ENCODE measurements at regions not wholly inside any gene's neighbourhood (a gene's known extent, or its start where the extent isn't known, plus 50 kb on each side); places are given as distances from the start of the nearest gene placed in this dataset.
"Not testable (repeated sequence)": the region's sequence is repeated elsewhere in the genome, so short reads cannot be mapped to it uniquely, and the experiment has no call there.

- no peak for DNase-seq
- peaks cover 4% of the 10 kb centered on the region for H3K36me3 Mint-ChIP-seq (ENCODE audit: unreplicated experiment)
- H3K4me3 Mint-ChIP-seq (ENCODE audit: unreplicated experiment), result no peak overlapping the region
- TF ChIP-seq CTCF (IDR thresholded peaks at IDR 0.05; ENCODE audit: partially characterized antibody, unreplicated experiment), result no peak
- H3K9me3 Mint-ChIP-seq (ENCODE audit: unreplicated experiment), result no peaks in the 10 kb centered on the region
- peaks cover 3% of the 10 kb centered on the region for H3K27me3 Mint-ChIP-seq (ENCODE audit: unreplicated experiment)
- no peaks in the 10 kb centered on the region for H3K4me1 Mint-ChIP-seq (ENCODE audit: low read depth, unreplicated experiment)
- no peak overlapping the region for H3K27ac Mint-ChIP-seq (ENCODE audit: unreplicated experiment)
These were observed 887.0 kb downstream of the TMTC2 start for GRCh38 chr12:83573671-83574070.

- H3K27me3 Mint-ChIP-seq (ENCODE audit: unreplicated experiment), result no peaks in the 10 kb centered on the region
- H3K27ac Mint-ChIP-seq (ENCODE audit: unreplicated experiment), result no peak overlapping the region
- no peak for DNase-seq
- no peaks in the 10 kb centered on the region for H3K4me1 Mint-ChIP-seq (ENCODE audit: low read depth, unreplicated experiment)
- H3K4me3 Mint-ChIP-seq (ENCODE audit: unreplicated experiment), result no peak overlapping the region
- TF ChIP-seq CTCF (IDR thresholded peaks at IDR 0.05; ENCODE audit: partially characterized antibody, unreplicated experiment), result no peak
- no peaks in the 10 kb centered on the region for H3K36me3 Mint-ChIP-seq (ENCODE audit: unreplicated experiment)
- peaks cover 3% of the 10 kb centered on the region for H3K9me3 Mint-ChIP-seq (ENCODE audit: unreplicated experiment)
These were observed 872.9 kb downstream of the TMTC2 start for GRCh38 chr12:83559650-83560049.

GRCh38 chr12:83556040-83556439, 869.3 kb downstream of the TMTC2 start:
- not testable (repeated sequence) for H3K9me3 Mint-ChIP-seq (ENCODE audit: unreplicated experiment); DNase-seq; H3K27me3 Mint-ChIP-seq (ENCODE audit: unreplicated experiment)

GRCh38 chr12:83541446-83541845, 854.7 kb downstream of the TMTC2 start:
- H3K27me3 Mint-ChIP-seq (ENCODE audit: unreplicated experiment), result peaks cover 3% of the 10 kb centered on the region
- no peak for TF ChIP-seq CTCF (IDR thresholded peaks at IDR 0.05; ENCODE audit: partially characterized antibody, unreplicated experiment)
- no peaks in the 10 kb centered on the region for H3K36me3 Mint-ChIP-seq (ENCODE audit: unreplicated experiment)
- no peaks in the 10 kb centered on the region for H3K9me3 Mint-ChIP-seq (ENCODE audit: unreplicated experiment)
- no peaks in the 10 kb centered on the region for H3K4me1 Mint-ChIP-seq (ENCODE audit: low read depth, unreplicated experiment)
- DNase-seq, result no peak
- H3K4me3 Mint-ChIP-seq (ENCODE audit: unreplicated experiment), result no peak overlapping the region
- no peak overlapping the region for H3K27ac Mint-ChIP-seq (ENCODE audit: unreplicated experiment)

More at GRCh38 chr12:83556040-83556439, 869.3 kb downstream of the TMTC2 start:
- not testable (repeated sequence) for H3K27ac Mint-ChIP-seq (ENCODE audit: unreplicated experiment); H3K4me1 Mint-ChIP-seq (ENCODE audit: low read depth, unreplicated experiment); H3K36me3 Mint-ChIP-seq (ENCODE audit: unreplicated experiment); H3K4me3 Mint-ChIP-seq (ENCODE audit: unreplicated experiment)

GRCh38 chr12:83538361-83538965, 851.8 kb downstream of the TMTC2 start:
- Mint-ChIP-seq H3K4me3 (ENCODE audit: unreplicated experiment) (no peak overlapping the region), H3K27me3 (ENCODE audit: unreplicated experiment) (peaks cover 3% of the 10 kb centered on the region), H3K9me3 (ENCODE audit: unreplicated experiment) (no peaks in the 10 kb centered on the region), H3K27ac (ENCODE audit: unreplicated experiment) (no peak overlapping the region), H3K4me1 (ENCODE audit: low read depth, unreplicated experiment) (no peaks in the 10 kb centered on the region), H3K36me3 (ENCODE audit: unreplicated experiment) (no peaks in the 10 kb centered on the region)
- no peak for DNase-seq
- TF ChIP-seq CTCF (IDR thresholded peaks at IDR 0.05; ENCODE audit: partially characterized antibody, unreplicated experiment), result no peak

All from glutamatergic neuron (in vitro differentiated cells).